ENCODE measurements at regions not wholly inside any gene's neighbourhood (a gene's known extent, or its start where the extent isn't known, plus 50 kb on each side); places are given as distances from the start of the nearest gene placed in this dataset.

DNA sequence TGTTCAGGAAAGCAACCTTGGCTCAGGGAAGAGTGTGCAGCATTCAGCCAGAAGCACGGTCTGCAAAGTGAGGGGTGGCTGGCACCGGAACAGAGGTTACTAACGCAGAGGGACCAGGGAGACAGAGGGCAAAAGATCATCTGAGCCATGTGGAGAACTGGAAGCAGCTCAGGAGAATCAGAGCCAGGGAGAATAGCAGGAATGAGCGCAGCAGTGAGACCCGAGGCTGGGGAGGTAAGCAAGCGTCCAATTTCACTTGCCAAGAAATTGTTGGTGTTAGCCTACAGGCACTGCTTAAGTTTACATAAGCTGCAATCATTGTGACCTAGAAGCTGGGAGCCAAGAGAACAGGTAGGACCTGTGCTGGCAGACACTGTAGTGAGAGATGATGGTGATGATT lies 372.6 kb upstream of the POU3F3 start:
- TF ChIP-seq GATA2 (IDR thresholded peaks at IDR 0.05; ENCODE audit: low read depth, low read length) (no peak), GATA3 (IDR thresholded peaks at IDR 0.05; ENCODE audit: low read depth, low read length) (no peak)
